ENCODE measurements at regions not wholly inside any gene's neighbourhood (a gene's known extent, or its start where the extent isn't known, plus 50 kb on each side); places are given as distances from the start of the nearest gene placed in this dataset.

DNA sequence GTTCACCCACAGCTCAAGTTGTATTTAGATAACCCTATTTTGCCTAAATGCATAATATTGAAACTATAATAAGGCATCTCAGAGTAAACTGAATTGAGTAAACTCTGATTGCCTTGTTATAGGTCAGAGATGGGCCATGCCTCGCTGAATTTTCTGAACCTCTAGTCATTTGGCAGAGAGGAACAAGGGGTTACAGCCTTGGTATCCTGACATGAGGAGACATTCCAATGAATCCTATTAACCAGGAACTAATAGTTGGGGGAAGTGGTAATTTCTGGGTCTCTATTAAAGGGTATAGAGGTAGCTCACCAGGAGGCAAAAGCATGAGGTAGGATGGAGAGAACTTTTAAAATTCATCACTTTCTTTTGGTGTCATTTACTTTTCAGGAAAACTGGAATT is 227.4 kb upstream of the CHST9 start:
- no peak for DNase-seq (ENCODE audit: extremely low read depth, low read depth, low spot score)

GRCh38 chr18:27411911-27412310 is 226.8 kb upstream of the CHST9 start:
- no peak for DNase-seq (ENCODE audit: extremely low read depth, low read depth, low spot score)

GRCh38 chr18:27411013-27411412 is 225.9 kb upstream of the CHST9 start:
- DNase-seq (ENCODE audit: extremely low read depth, low read depth, low spot score), result no peak

DNA sequence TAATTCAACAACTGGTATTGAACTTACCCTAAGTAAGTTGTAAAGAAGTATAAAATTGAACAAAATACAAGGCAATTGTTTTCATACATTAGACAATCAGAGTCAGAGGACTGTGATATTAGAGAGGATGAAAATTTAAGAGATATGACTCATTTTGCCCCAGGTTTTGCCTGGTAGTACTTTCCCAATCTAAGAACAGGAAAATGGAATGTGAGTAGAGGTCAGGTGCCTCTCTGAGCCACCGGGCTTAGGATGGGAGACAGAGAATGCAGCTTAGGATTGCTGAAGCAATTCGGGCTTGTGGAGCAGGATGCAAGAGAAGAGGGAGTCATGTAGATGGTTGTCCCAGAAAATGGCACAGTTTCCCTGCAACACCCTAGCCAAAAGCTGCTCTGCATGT is 219.7 kb upstream of the CHST9 start:
- DNase-seq (ENCODE audit: extremely low read depth, low read depth, low spot score), result no peak

- DNase-seq (ENCODE audit: extremely low read depth, low read depth, low spot score), result no peak
Observed at GRCh38 chr18:27400001-27400400, 214.9 kb upstream of the CHST9 start.

DNA sequence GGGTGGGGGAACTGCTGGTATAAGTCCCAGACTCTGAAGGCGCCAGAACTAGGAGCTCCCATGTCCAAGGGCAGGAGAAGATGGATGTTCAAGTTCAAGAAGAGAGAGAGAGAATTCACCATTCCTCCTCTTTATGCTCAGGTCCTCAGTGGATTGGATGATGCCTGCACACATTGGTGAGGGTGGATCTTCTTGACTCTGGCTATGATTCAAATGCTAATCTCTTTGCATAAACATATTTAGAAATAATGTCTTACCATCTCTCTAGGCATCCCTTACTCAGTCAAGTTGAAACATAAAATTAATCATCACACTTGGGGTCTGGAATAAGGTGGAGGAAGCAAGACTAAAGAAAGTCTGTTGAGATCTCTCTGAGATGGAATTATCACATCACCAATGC is 210.6 kb upstream of the CHST9 start:
- no peak for DNase-seq (ENCODE audit: extremely low read depth, low read depth, low spot score)

- DNase-seq (ENCODE audit: extremely low read depth, low read depth, low spot score), result no peak
Observed at GRCh38 chr18:27394687-27395086, 209.6 kb upstream of the CHST9 start.

DNA sequence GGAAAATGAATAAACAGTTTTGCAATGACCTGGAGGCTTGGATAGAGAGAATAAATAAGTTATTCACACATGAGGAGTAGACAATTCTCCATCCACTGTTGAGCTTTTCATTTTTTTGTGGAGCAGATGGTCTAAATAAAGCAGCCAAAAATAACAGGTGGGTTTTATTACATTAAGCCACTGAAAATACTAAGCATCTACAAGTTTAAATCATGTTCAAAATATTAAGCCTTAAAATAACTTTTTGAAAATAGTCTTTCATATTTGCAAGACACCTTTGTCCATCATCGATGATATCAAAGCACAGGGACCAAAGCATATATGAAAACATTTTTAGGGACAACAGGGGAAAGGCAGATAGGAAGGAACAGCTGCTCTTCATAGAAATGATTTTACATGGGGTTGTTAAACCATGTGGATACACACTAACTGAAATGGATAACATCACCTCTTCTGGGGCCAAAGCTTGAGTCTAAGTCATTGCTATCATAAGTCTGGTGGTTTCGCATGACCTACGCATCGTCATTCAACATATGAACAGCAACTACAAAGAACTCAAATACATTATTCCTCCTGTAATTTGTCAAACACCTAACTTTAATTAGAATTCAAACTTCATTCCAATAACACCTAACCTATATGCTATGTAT is 197.6 kb upstream of the CHST9 start:
- DNase-seq (ENCODE audit: extremely low read depth, low read depth, low spot score), result no peak

- DNase-seq (ENCODE audit: extremely low read depth, low read depth, low spot score), result no peak
Observed at GRCh38 chr18:27378431-27379095, 193.5 kb upstream of the CHST9 start.

DNA sequence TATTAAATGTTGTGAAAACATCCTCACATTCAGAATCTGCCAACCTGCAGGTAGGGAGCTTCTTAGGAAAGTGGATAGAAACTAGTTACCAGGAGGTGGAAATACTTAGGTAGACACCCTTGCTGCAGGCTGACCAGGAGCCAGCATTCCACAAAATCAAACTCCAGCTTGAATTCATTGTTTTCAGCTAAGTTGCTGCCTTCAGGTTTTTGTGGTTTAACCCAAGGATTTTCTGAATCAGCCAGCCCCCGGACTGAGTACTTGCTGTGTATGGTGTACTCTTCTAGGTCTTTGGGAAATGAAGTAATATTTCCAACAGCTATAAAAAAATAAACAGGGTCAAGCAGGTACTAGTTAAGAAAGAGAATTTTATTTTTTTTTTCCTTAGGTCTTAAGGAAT is 192.1 kb upstream of the CHST9 start:
- no peak for DNase-seq (ENCODE audit: extremely low read depth, low read depth, low spot score)

DNA sequence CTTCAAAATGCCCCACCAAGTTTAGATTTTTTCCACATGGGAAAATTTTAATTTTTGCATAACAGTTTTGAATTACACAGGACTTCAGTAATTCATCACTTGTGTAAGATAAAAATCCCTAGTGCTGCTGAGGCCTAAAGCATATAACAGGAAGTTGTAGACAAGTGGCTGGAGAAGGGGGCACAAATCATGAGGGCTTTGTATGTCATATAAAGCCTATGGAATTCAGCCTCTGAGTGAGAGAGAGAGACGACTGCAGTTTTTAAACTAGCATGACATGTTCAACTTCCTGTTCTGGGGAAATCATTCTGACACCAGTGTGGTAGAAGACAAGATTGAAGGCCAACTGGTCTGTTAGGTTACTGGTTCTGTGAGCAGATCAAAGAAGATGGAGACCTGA is 187.3 kb upstream of the CHST9 start:
- no peak for DNase-seq (ENCODE audit: extremely low read depth, low read depth, low spot score)

GRCh38 chr18:27366665-27367064 is 181.6 kb upstream of the CHST9 start:
- DNase-seq (ENCODE audit: extremely low read depth, low read depth, low spot score), result no peak

- no peak for DNase-seq (ENCODE audit: extremely low read depth, low read depth, low spot score)
Observed at GRCh38 chr18:27366151-27366550, 181.0 kb upstream of the CHST9 start.

- DNase-seq (ENCODE audit: extremely low read depth, low read depth, low spot score), result no peak
Observed at GRCh38 chr18:27363872-27364271, 178.8 kb upstream of the CHST9 start.

GRCh38 chr18:27361477-27361876 is 176.4 kb upstream of the CHST9 start:
- no peak for DNase-seq (ENCODE audit: extremely low read depth, low read depth, low spot score)

DNA sequence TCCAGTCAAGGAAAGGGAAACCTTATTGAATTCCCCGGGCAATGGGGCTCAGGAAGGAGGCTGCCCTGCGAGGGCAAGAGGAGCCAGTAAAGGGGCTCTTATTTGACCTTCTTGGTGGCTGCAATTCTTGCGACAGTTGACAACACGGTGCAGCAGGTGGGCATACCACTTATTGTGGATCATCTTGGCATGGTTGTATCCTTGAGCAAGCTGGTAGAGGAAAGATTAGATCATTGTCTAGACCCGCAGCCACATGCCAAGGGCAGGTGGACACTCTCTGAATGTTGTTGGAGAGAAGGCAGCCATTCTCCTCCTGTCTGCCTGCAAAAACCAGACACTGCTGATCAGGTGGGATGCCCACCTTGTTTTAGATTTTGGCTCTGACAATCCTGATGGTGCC is 170.2 kb upstream of the CHST9 start:
- no peak for DNase-seq (ENCODE audit: extremely low read depth, low read depth, low spot score)

DNA sequence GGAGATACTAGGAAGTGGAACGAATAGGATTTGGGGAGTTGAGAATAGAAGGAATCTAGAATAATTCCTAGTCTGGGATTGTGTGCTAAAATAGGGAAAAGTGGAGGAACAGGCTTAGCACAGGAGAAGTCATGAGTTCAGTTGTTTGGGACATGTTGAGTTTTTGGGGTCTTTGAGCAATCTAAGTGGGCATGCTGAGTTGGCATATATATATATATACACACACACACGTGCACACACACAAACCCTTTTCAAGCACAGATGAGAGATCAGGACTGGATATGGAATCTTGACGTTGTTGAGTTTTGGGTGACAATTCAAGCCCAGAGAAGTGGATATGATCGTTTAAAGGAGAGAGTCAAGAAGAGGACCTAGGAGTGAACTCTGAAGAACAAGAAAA is 168.2 kb upstream of the CHST9 start:
- DNase-seq (ENCODE audit: extremely low read depth, low read depth, low spot score), result no peak

- DNase-seq (ENCODE audit: extremely low read depth, low read depth, low spot score), result no peak
Observed at GRCh38 chr18:27349284-27349882, 164.3 kb upstream of the CHST9 start.

- DNase-seq (ENCODE audit: extremely low read depth, low read depth, low spot score), result no peak
Observed at GRCh38 chr18:27331606-27332005, 146.5 kb upstream of the CHST9 start.

DNA sequence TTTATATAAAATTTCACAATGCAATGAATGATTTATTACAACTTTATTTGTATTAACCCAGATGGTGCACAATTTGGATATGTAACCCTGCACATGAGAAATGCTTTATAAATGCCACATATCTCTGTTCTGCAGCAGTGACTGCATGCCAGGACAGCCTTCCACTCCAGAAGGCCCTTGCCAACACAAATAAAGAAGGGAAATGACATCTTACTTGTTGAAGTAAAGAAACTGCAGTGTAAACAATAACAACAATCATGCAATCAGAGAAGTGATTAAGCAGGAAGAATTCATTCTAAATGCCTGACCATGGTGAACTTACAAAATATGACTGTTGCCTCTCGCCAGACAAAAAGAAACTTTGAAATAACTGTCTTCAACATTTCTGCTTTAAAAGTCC is 129.9 kb upstream of the CHST9 start:
- DNase-seq (ENCODE audit: extremely low read depth, low read depth, low spot score), result no peak

DNA sequence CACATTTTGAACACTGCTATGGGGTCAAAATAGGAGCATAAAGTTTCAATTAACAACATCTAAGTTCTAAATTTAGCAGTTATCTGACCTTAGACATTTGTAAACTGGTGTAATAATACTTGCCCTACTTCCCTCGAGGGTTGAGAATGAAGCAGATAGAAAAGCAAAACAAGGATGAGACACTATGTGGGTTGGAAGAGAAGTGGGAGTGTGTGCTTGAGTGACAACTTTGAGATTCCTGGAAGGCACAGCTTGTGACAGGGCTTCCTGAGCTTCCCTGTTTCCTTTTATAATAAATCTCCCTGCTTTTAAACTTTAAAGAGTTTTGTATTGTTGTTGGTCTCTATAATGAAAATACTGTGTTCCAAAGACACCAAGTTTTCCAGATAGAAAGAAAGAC is 128.6 kb upstream of the CHST9 start:
- no peak for DNase-seq (ENCODE audit: extremely low read depth, low read depth, low spot score)

DNA sequence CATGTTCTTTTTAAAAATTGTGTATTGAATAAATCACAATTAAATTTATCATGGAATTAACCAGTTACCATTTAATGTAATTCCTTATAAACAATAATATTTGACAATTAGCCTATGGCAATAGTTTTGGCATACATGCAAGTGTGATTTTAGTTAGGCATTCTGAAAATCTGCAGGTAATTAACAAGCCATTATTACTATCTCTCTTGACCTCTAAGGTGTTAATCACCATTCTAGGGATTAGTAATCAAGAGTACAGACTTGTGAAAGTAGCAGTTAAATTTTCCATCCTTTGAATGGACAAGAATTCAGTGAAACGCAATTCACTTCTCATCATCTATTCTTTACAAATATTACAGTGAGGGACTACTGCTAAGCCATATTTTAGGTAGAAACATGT is 127.7 kb upstream of the CHST9 start:
- DNase-seq (ENCODE audit: extremely low read depth, low read depth, low spot score), result no peak

Measured in glomerular endothelial cell (primary cell).